ENCODE measurements at regions not wholly inside any gene's neighbourhood (a gene's known extent, or its start where the extent isn't known, plus 50 kb on each side); places are given as distances from the start of the nearest gene placed in this dataset.
A peak's percentile ranks its signal among the peaks of the same experiment; 100 is the strongest.

GRCh38 chrX:38887222-38887621, 86.0 kb downstream of the MID1IP1 start:
- DNase-seq (ENCODE audit: low read depth, low spot score), result no peak

- no peak for DNase-seq (ENCODE audit: low read depth, low spot score)
These were observed 89.1 kb downstream of the MID1IP1 start for GRCh38 chrX:38890326-38890725.

GRCh38 chrX:38890963-38891362, 89.7 kb downstream of the MID1IP1 start:
- DNase-seq (ENCODE audit: low read depth, low spot score), result no peak

DNA sequence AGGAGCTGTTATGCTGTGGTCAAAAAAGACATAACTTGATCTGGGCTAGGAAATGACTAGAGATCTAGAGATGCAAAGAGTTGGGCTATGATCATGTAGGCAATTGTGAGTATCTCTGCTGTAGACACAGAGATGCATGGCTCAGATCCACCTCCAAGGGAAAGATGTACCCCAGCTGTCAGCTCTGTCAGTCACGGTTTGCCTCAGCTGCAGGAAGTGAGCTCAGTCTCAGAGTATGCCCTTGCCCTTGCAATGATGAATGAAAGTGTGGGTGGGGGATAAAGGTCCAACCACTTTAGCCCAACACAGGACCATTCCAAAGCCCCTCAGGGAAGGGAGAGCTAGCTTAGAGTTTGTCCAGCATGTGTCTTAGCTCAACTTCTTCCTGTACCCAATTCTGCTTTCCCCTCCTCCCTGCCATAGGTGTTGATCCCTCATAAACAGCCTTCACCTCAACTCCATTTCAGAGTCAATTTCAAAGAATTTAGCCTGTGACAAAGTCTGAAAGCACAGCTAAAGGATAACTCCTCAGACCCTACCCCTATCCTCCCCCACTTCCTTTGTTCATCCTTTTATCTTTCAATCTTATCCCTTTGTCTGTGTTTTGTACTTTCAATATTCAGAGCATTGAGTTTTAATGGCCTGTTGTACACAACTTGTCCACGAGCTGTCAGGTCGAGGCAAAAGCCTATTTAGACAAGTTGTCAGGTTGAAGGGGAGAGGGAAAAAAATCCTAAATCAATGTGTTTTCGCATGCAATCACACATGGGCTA, 90.6 kb downstream of the MID1IP1 start:
- DNase-seq (ENCODE audit: low read depth, low spot score), result no peak

DNA sequence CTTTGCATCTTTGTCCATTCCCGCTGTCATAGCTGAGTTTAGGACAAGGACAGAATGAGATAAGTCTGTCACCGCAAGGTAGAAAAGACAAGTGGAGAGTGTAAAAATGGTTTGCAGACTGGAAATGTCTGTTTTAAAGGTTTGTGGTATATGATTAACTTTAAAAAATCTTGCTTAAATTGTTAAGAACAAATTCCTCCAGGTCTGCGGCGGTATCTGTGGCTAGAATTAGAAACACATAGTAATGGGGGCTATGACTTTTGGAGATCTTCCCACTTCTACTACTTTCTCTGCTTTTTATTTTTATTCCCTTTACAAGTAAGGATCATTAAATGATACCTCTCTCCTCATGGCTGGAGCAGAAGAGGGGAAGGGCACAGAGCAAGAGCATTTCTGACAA, 92.2 kb downstream of the MID1IP1 start:
- DNase-seq (ENCODE audit: low read depth, low spot score), result peak; percentile 23

DNA sequence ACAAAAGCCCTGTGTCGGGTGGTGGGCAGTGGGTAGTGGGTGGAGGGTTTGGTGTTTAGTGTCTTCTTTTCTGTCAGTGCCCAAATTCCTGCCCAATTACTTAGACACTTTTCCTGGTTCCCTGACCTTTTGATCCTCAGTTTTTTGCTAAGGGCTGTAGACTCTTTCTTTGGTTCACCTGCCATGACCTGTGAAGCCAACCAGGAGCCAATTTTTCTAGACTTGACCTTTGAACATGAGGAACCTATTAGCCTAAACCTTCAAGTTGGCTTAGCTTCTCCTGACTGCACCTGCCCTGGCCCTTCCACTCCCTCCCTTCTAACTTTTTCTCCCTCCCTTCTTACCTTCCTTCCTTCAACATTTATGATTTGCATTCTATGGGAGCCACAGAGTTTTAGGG, 94.5 kb downstream of the MID1IP1 start:
- DNase-seq (ENCODE audit: low read depth, low spot score), result no peak

DNA sequence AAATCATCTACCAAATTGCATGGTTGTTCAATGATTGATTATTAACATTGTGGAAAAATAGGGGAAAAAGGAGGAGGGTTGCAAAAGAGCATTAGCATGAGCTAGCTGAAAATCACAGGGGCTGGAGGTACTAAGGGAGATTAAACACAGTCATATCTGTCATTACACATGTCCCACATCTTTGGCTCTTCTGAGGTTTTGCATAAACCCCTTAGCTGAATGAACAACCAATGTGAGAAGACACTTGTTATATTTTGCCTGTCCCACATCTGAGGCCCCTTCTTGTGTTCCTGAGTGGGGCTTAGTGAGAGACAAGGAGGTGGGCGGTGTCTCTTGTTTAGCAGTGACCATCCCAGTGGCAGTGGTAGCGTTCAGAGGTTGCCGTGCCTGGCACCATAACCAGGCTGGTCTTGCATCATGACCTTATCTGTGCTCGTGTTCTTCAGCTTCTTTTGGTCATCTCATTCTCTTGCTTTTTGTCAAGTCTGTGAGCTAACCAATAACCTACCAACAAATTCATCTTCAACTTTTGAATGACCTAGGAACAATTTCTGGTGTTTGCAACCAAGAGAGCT, 95.6 kb downstream of the MID1IP1 start:
- no peak for DNase-seq (ENCODE audit: low read depth, low spot score)

DNA sequence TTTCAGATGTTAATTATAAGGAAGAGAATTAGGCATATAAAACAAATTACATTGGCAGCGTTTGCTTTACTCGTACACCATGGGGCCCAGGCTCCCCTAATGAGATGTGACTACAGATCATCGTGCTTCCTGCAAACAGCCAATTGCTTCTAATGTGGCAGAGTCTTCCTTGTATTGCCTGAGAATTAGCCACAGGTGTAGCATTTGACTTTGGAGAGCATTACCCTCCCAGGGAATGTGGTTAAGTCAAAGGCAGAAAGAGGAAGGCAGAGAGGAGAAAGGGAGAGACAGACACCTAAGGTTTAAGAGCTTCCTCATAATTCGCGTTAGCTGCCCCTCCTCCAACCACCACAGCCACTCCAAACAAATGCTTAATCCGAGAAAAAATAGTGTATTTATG, 97.0 kb downstream of the MID1IP1 start:
- DNase-seq (ENCODE audit: low read depth, low spot score), result no peak

GRCh38 chrX:38899650-38900049, 98.4 kb downstream of the MID1IP1 start:
- DNase-seq (ENCODE audit: low read depth, low spot score), result no peak

DNA sequence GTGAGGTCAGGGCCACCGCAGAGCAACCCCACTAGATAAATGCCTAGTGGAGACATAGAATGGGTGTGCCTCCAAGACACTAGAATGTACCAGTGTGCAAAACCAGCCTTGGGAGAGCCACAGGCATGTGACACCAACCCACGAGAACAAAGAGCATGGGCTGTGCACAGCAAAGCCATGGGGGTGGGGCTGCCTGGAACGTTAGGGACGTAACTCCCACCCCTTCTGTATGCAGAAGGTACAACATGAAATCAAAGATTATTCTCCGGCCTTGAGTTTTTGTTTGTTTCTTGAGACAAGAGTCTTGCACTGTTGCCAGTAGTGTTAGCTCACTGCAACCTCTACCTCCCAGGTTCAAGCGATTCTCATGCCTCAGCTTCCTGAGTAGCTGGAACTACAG, 99.5 kb downstream of the MID1IP1 start:
- no peak for DNase-seq (ENCODE audit: low read depth, low spot score)

GRCh38 chrX:38902972-38903492, 101.8 kb downstream of the MID1IP1 start:
- no peak for DNase-seq (ENCODE audit: low read depth, low spot score)

GRCh38 chrX:38916801-38917200, 115.5 kb downstream of the MID1IP1 start:
- DNase-seq (ENCODE audit: low read depth, low spot score), result no peak

GRCh38 chrX:38917954-38918353, 116.7 kb downstream of the MID1IP1 start:
- DNase-seq (ENCODE audit: low read depth, low spot score), result no peak

GRCh38 chrX:38919202-38919601, 117.9 kb downstream of the MID1IP1 start:
- DNase-seq (ENCODE audit: low read depth, low spot score), result no peak

GRCh38 chrX:38919853-38920528, 118.7 kb downstream of the MID1IP1 start:
- no peak for DNase-seq (ENCODE audit: low read depth, low spot score)

DNA sequence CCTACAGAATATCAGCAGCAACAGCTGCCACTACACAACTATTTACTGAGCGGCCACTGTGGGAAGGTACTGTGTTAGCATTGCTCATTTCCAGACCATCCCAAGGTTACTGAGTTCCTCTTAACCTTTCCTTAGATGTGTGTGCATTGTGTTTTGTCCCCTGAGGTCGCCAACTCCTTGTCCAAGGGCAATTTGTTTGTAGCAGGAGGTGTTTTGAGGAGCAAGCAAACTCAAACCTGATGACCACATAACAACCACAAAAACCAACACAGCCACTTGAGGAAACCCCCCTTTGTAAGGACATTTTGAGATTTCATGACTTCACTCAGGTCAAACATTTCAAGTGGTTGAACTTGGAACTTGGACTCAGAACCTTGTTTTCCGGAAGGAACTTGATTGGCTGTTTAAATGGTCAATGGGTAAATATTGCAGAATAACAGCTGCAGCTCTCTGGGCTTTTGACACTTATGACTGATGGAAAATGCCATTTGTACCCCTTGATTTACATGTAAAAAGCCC, 122.3 kb downstream of the MID1IP1 start:
- no peak for DNase-seq (ENCODE audit: low read depth, low spot score)

DNA sequence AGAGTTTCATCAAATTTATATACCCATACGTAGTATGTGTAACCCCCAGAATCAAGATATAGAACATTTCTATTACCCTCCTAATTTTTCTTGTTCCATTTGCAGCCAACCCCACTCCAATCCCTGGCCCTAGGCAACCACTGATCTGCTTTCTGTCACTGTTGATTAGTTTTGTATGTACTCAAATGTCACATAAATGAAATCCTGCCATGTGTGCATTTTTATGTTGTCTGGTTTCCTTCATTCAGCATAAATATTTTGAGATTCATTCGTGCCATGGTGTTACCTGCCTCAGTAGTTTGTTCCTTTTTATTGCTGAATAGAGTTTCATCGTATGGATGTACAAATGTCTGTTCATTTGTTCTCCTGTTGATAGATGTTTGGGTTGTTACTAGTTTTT, 126.3 kb downstream of the MID1IP1 start:
- no peak for DNase-seq (ENCODE audit: low read depth, low spot score)

GRCh38 chrX:38929966-38930421, 128.7 kb downstream of the MID1IP1 start:
- DNase-seq (ENCODE audit: low read depth, low spot score), result peak; percentile 32

DNA sequence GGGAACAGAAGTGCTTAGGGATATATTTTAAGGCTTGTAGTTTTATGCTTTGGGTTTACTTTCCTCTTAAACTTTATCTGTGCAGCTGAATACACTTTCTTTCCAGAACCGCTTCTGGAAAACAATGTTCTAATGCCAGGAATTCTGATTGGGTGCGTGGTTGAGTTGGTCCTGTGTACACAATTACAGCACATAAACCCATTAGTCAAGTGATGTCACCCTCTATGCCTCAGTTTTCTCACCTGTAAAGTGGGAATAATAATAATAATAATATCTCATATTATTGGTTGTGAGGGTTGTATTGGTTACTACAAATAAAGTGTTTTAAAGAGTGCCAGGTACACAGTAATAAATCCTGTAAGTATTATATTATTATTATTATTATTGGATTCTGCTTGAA, 129.2 kb downstream of the MID1IP1 start:
- no peak for DNase-seq (ENCODE audit: low read depth, low spot score)

GRCh38 chrX:38935561-38935960, 134.3 kb downstream of the MID1IP1 start:
- no peak for DNase-seq (ENCODE audit: low read depth, low spot score)

DNA sequence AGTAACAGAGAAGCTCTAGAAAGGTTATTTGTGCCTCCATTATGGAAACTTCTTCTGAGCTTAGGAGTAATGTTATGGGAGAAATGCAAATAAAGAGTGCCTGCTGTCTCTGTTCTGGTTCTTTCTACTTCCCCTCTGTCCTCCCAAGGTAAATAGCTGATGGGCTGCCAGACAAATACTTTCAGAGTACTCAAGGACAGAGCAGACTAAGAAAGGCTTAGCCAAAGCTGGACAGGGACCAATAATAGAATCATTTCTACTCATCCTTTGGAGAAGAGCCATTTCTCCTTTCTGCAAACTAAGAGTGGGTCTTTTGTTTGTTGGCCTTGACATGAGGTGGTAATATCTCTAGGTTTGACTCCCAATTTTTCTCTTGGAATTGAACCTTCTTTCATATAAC, 136.1 kb downstream of the MID1IP1 start:
- DNase-seq (ENCODE audit: low read depth, low spot score), result no peak

DNA sequence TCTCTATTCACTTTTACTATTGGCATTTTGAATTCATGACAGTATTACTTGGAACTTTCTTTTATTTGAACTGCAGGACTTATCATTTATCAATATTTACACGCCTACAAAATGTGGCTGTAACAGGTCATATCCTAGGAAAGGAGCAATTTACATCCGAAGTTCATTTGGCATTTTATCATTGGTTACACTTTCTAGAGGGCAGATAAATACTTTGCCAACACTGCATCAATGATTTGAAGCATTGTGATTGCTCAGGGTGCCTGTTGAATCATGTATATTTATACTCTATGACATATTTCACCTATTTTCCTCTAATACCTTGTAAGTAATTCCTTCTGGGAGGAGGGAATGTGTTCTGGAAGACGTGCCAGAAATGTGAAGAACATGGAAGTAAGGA, 136.7 kb downstream of the MID1IP1 start:
- DNase-seq (ENCODE audit: low read depth, low spot score), result no peak
